ENCODE measurements at regions not wholly inside any gene's neighbourhood (a gene's known extent, or its start where the extent isn't known, plus 50 kb on each side); places are given as distances from the start of the nearest gene placed in this dataset.
"Not testable (repeated sequence)": the region's sequence is repeated elsewhere in the genome, so short reads cannot be mapped to it uniquely, and the experiment has no call there.

DNA sequence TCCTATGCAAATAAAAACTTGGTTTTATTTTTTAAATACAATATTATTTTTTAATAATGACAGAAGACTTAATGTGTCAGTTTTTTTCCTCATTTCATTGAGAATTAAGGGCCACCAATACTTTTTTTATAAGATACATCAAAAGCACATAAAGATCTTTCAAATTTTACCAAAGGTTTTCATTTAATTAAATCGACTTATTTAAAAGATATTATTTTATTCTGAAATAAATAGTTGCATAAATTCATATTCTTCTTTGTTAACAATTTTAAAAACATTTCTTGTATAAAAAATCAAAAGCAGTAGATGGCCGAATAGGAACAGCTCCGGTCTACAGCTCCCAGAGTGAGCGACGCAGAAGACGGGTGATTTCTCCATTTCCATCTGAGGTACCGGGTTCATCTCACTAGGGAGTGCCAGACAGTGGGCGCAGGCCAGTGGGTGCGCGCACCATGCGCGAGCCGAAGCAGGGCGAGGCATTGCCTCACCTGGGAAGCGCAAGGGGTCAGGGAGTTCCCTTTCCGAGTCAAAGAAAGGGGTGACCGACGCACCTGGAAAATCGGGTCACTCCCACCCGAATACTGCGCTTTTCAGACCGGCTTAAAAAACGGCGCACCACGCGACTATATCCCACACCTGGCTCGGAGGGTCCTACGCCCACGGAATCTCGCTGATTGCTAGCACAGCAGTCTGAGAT, 374.6 kb upstream of the NPVF start:
- DNase-seq: not testable (repeated sequence)

DNA sequence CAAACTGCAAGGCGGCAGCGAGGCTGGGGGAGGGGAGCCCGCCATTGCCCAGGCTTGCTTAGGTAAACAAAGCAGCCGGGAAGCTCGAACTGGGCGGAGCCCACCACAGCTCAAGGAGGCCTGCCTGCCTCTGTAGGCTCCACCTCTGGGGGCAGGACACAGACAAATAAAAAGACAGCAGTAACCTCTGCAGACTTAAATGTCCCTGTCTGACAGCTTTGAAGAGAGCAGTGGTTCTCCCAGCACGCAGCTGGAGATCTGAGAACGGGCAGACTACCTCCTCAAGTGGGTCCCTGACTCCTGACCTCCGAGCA, 375.1 kb upstream of the NPVF start:
- DNase-seq: not testable (repeated sequence)

DNA sequence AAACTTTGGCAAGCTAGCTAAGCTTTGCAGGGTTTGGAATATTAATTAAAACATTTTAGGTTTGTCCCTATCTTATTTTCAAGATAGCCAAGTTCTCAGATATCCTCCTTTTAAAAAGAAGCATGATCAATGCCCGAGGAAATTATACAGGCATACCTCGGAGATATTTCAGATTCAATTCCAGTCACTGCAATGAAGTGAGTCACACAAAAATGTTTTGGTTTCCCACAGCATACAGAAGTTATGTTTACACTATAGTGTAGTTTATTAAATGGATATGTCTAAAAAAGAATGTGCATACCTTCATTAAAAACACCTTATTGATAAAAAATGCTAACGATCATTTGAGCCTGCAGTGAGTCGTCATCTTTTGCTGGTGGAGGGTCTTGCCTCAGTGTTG, 382.9 kb upstream of the NPVF start:
- DNase-seq: no peak

DNA sequence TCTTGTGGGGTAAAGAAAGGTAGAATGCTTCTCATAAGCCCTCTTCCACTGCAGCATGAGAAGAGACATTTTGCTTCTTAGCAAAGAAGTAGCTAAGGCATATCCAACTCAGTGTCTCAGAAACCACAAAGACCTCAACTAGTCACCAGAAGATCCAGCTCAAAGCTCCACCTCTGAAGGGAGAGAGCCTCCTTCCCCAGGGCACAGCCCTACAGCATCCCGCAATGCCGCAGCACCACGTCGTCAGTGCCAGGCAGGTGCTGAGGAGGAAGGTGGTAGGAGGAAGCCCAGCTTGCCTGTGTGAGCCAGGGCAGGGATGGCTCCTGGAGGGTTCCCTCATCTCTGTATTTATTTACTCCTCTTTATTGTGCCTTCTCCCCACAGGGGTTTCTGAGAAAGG, 385.6 kb upstream of the NPVF start:
- DNase-seq: no peak

DNA sequence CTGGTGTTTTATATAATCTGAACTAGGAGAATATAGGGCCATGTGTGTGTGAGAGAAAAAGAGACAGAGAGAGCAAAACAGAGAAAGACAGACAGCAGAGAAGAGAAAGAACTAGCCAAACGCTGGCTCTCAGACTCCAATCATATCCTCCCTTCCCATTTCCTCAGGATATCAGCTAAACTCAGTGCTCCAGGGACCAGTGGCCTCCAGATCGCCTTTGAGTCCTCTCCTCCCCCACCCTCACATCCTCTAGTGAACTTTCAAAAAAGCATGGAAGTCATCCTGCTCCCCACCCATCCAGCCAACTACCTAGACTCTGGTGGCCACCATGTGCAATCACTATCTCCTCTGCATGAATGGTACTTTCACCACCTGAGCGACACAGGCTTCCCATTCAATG, 386.1 kb upstream of the NPVF start:
- DNase-seq: no peak

DNA sequence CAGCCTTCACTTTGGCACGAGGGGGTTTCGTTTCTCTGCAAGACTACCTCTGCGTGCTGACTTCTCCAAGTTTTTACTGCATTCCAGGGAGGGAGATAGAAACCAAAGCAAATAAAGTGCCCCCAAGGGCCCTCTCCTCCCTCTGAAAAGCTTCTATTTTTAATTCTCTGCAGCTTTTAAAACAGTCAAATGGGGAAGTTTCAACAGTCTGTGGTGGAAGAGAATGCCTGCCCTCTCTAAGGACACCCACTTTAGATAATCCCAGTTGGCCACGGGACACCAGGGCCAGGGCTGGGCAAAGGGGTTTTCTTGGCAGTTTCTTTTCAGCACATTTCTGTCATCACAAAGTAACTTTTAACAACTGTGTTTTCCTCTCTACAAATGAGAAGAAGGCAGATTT, 386.7 kb upstream of the NPVF start:
- DNase-seq: no peak

DNA sequence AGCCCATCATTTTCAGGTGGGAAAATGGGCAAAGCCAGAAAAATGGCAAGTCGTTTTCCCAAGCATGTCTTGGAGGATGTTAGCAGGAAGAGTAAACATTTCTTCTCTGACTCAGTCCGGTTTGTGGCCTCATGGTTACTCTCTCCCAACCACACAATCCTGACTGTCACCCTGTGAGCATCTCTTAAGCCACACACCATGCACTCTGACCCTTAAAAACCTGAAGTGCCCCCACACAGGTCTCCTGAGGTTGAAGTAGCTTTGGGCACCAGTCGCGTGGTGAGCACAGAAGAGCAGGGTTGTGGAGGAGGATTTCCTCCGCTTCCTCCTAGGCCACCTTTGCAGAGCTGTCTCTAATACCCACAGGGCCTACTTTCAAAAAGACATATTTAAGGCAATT, 387.3 kb upstream of the NPVF start:
- no peak for DNase-seq

DNA sequence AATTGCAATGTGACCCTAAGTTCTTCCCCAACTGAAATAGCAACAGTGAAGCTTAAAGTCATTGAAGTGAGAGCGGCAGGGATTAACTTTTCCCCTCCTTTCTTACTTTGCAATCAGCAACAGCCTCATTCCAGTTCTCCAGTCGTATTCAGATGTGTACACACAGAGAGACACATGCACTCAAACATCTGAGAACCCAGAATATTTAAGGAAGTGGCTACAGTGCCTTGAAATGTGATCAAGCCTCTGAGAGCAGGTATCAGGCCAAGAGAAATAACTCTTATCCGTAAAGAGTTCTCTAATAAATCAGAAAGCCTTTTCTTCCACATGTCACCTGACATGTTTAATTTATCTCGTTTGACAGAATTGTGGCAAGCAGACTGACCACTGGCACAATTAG, 388.9 kb upstream of the NPVF start:
- no peak for DNase-seq

DNA sequence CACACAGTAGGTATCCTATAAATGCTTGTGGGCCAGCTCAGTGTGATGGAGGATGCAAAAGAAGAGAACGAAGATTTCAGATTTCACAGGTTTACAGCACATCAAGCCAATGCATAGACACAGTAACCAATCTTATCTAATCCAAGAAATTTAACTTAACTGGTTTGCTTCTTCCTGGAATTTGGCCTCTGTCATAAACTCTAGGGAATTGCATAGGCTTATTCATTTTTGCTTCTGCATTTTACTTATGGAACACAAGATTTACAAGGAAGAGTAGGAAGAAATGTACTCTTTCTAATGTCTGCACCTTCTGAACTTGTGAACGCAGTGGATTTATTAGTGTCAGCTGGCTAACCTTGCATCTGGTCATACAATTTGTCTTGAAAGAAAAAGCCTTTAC, 389.4 kb upstream of the NPVF start:
- no peak for DNase-seq

DNA sequence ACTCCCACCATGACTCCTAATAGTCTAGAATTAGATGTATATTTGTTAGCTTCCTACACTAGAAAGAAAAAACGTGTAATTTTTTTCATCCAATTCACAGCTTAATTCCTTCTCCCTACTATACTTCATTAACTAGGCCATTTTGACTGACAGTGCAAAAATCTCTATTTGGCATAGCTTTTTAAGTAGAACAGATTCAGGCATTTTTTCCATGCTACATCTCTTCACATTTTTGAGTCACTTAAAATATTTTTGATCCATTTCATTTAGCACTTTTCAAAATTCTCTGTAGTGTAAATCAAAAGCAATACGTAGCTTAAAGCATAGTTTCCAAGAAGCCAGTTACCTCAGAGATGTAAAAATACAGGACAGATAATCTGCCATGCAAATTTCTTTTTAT, 391.1 kb upstream of the NPVF start:
- no peak for DNase-seq

DNA sequence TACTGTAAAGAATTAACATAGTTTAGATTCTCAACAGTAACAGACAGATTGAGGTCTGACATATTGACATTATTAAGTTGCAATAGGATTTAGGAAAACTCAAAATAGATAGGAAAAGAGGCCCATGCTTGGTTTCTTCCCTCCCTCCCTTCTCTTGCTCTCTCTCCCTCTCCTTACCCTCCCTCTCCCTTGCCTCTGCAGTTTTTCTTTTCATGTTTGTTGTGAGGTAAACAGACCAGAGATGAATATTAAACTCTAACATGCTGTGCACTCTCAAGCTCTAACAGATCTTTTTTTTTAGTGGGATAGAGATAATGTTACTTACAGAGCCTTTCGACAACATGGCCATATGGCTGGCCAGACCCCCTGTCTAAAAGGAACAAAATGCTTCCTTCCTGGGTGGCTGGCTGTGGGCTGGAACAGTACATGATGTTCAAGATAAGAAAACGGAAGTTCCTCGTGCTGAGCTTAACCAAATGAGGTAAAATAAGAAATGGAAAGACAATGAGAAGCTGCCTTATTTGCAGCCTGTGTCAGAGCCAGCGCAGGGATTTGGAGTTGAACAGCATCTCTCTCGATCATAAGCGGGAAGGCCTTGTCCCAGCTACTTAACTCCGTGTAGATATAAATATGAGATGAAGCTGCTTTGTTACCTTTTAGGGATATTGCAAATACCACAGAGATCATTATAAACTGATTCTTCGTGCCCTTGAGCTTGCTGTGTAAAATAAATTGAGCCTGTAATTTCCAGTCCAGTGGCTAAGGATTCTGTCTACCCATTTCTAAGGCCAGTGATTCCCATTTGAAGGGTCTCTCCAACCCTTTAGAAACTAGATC, 391.9 kb upstream of the NPVF start:
- DNase-seq: no peak

DNA sequence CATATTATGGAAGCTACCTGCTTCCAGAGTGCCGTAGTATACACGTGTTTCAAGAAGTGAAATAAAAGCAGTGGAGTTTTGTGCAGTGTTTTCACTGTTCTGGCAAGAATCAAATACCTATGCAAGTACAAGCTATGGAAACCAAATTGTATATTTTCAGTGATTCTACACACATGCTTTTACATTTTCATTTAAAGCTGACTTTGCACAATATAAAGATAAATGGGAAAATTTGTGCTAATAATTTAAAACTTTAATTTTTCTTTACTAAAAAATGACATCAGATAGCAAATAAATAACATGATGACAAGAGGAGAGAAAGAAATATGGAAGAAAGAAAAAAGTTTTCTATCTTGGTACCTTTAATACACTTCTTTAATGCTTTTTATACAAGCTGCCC, 393.7 kb upstream of the NPVF start:
- no peak for DNase-seq

DNA sequence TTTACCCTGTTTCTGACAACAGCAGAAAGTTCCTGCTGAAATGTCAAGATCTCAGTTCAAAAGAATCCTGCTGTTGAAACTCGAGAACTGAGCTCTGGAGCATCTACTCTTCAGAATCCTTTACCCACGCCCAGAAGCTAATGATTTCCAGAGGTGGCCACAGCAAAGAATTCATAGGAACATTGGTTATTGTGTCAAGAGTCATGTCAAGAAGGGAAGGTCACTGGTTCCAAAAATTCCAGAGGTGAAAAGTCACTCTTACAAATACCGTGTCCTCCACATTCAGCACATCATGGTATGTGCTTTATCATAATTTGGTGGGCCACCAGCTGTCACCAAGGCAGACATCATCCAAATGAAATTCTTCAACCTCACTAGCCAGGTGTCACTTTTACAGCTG, 394.4 kb upstream of the NPVF start:
- no peak for DNase-seq

DNA sequence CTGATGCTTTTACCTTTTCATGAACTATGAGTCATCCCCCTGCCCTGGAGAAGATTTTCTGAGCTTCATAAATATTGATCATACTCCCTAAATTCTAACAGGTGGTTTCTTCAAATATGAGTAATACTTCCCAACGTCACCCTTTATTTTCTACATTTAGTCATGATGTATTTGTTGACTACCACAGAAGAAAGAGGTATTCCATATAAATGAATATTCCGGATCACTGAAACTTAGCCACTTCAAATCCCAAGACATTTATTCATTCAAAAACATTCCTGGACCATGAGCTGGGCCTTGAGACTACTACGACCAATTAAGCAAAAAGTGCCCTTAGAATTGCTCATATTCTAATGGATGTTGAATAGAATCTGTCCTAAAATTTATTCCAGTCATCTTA, 395.8 kb upstream of the NPVF start:
- no peak for DNase-seq

DNA sequence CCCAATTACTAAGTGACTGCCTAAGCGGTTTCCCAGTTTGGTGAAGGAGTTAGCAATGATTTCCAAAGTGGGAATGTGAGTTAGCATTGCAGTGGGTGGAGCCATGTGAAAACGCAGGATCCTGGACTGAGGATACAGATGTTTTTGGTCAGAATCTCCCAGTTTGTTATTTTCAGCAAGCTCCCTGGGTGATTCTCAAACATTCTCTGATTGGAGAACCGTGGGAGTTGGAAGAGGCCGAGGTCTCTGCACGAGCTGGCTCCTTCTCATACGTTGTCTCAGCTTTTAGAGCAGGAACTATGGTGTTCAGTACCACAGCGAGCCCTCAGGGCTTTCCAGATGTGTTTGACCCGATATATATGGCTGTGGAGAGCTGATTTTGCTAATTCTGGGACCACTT, 396.5 kb upstream of the NPVF start:
- DNase-seq: no peak

DNA sequence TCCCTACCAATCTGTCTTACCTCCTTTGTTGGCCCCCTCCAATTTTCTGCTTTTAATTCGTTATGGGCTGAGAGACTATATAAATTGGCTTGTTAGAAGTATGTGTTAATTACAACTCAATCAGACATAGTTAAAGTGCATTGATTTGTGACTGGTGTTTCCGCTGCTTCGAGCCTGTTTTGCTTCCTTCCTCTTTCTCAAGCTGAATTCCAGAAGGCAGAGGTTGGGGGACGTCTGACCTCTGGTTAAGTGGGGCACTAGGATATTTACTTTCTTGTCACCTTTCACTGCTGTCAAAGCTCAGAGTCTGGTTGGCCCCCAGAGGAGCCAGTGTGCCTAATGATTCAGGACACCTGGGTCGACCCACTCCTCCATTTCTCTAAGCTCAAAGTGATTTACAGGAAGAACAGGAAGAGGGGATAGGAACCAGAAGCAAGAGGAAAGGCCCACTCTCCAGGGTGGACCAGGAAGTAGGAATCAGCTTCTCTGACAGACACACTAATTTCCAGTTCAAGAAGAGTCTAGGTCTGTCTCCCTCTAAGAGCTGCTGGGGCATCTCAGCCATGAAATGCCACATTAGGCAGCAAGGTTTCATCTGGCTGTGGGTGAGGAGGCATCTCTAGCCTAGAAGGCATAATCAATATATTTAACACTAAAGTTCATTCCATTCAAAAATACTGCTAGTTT, 397.2 kb upstream of the NPVF start:
- DNase-seq: no peak

DNA sequence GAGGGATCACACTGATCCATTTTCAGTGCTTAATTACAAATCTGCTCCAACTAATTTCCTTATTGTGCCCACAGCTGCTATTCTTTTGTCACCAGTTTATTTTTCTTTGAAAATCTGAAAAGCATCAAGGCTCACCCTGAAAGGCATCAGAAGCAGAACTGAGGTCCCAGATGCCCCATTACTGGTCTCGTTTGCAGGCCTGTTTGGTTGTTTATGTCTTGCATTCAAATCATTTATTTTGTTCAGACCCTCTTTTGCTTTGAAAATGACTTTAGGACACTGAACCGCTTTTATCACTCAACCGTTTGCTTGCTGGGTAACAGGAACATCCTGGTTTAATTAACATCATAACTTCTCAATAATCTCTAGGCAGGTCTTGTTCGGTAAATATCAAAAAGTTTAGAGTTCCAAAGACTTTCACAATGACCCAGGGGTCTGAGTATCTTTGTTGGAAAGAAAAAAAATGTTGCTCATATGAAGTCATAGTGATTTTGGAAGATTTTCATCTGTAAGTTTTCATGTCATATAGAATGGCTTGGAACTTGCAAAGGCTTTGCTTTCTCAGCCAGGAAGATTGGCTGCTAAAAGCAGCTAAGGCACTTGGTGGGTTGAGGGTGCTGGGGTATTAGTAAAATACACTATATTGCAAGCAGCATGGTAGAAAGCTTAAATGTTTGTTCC, 398.3 kb upstream of the NPVF start:
- no peak for DNase-seq

DNA sequence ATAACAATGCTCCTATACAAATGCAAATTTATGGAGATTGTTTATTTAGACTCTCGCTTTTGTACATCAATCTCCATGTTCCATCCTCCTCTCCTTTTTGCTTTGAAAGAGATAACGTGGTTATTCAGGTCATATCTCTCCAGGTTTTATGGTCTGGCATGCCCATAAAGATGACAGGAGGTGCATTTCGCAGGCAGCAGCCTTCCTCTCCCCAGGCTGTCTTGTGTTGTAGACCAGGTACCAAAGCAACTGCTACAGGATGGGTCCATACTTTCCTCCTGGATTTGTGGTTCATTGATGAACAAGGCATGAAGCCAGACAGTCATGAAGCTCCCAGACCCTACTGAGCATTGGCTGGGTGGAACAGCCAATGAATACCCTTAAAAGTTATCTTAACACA, 400.2 kb upstream of the NPVF start:
- DNase-seq: no peak

DNA sequence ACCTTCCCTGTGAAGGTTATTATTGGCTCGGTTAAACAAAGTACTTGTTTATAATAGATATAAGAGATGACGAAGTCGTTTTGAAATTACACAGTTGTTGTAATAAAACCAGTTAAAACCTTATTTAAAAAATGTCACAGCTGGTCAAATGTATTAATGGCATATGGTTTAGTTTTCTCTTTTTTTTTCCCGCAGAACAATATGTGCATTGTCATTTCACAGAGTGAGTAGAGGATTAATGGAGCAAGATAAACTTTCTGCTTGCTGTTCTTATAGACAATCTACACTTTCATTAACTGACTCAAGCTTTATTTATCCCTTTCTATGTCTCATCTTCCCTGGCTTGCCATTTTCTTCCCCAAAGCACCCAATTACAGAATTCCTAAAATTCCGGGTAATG, 404.3 kb upstream of the NPVF start:
- DNase-seq: no peak

DNA sequence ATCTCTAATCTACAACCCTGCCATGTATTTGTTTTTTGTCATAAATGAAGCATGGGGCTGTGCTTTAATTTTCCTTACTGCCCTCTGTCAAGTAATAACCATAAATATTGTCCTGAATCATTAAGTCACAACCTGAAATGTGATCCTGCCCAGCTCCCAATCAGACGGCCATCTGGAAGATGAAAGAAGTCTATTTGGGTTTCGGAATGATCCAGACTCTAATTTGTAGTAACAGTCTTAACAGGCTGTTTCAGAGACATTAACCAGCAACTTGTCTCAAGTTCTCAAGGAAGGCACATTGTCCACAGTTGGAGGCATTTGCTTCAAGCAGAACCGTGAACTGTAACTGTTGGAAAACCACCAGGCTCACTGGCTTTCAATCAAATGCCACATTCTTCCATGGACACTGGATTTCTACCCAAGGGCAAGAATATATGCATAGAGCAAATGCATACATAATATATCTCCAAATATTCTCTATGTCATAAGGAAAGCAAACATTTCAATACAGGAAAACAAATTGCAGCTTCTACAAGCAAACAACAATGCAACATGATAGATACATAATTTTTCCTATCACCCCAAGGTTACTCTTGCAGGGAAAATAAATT, 405.2 kb upstream of the NPVF start:
- no peak for DNase-seq

DNA sequence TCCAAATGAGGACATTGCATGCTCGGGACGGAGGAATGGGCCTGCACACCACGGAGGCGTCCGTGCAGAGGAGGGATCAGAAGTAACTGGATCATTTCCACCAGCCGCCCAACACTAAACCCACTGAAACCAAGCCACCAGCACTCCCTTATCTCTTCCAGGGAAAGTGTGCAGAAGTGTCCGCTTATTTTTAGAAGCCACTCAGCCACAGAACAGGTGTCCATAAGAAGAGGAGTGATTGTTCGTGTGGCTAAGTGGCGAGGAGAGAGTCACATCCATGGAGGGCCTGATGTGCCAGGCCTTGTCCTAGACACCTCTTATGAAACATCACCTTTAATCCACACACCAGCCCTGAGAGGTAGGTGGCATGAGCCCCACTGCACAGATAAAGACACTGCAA, 407.9 kb upstream of the NPVF start:
- DNase-seq: no peak

DNA sequence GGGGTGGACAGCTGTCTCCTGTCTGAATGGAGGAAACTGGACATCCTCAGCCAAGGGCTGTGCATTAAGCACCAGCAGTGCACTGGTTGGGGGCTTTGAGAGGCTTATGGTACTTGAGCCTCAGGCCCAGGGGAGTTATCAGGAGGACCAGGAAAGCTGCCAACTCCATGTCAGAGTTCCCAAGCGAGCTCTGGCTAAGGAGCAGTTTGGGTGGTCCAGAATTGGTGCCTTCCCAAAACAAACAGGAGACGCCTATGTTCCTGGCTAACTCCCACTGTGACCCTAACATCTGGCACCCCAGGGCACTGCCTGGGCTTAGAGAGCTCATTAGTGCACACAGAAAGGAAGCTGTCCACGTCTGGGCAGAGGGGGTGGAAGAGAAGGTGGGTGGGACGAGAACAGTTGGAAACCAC, 408.6 kb upstream of the NPVF start:
- no peak for DNase-seq

DNA sequence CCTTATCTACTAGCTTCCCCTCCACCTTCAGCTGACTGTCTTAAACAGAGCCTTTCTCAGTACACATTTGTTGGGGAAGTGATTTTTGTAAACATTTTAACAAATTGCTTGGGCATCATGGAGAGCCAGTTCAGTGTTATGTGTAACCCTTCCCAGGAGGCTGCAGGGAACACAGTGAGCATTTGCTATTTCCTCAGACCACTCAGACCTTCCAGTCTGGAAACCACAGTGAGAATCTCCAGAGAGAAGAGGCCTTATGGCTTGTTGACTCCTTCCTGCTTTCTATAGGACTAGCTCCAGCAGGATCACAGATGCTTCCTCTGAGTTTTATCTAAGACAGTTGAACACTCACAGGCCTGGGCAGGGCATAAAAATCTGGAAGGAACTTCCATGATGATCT, 409.8 kb upstream of the NPVF start:
- DNase-seq: no peak

Measured in activated gamma-delta T cell (primary cell).